ENCODE measurements at regions not wholly inside any gene's neighbourhood (a gene's known extent, or its start where the extent isn't known, plus 50 kb on each side); places are given as distances from the start of the nearest gene placed in this dataset.

DNA sequence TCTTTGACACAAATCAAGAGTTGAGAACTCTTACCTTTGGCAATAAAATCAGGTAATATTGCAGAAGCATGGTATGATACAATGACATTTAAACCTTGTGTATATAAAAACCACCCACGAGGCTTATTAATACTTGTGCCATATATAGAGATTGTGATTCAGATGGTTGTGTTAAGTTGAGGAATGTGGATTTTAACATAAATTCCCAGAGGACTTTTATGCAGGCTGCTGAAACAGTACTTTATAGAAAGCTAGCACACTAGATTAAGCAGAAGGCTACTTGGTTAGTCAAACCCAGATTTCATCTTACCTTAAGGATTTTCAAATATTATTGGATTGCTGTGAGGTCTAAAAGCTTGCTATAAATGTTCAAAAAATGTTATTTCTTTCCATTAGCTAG lies 325.7 kb upstream of the PCDH10 start:
- H3K36me3 ChIP-seq (replicated peaks; ENCODE audit: insufficient read depth, low read depth): no peaks in the 10 kb centered on the region
- DNase-seq (ENCODE audit: low spot score): no peak

DNA sequence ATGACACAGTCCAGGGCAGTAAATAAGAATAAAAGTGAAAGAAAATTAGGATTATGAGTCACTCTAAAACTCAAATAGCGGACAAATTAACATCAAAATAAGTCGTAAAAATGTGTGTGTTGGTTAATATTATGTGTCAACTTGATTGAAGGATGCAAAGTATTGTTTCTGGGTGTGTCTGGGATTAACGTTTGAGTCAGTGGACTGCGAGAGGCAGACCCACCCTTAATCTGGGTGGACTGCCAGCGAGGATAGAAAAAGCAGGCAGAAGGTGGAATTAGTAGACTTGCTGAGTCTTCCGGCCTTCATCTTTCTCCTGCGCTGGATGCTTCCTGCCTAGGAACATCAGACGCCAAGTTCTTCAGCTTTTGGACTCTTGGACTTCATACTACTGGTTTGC lies 324.3 kb upstream of the PCDH10 start:
- DNase-seq (ENCODE audit: low spot score): no peak
- WGBS (ENCODE audit: low lambda C conversion rate, missing lambda C conversion rate): 92% methylated on average over 8 of the region's 8 CpGs

More for the DNA sequence above, 325.7 kb upstream of the PCDH10 start:
- H3K4me3 ChIP-seq: no peak overlapping the region
- H4K20me1 ChIP-seq (ENCODE audit: insufficient read depth, poor library complexity, severe bottlenecking): no peaks in the 10 kb centered on the region
- H3K27ac ChIP-seq: no peak overlapping the region
- no peaks in the 10 kb centered on the region for H3K9me3 ChIP-seq (ENCODE audit: low read depth)
- H3K9me2 ChIP-seq (replicated peaks; ENCODE audit: insufficient read depth): no peaks in the 10 kb centered on the region
- no peak overlapping the region for H3K4me2 ChIP-seq
- no peak overlapping the region for H2AFZ ChIP-seq
- no peaks in the 10 kb centered on the region for H3K27me3 ChIP-seq
- WGBS (ENCODE audit: low lambda C conversion rate, missing lambda C conversion rate): 67% methylated on average over 1 of the region's 1 CpG
- no peaks in the 10 kb centered on the region for H3K79me2 ChIP-seq
- TF ChIP-seq, protein P1, sequence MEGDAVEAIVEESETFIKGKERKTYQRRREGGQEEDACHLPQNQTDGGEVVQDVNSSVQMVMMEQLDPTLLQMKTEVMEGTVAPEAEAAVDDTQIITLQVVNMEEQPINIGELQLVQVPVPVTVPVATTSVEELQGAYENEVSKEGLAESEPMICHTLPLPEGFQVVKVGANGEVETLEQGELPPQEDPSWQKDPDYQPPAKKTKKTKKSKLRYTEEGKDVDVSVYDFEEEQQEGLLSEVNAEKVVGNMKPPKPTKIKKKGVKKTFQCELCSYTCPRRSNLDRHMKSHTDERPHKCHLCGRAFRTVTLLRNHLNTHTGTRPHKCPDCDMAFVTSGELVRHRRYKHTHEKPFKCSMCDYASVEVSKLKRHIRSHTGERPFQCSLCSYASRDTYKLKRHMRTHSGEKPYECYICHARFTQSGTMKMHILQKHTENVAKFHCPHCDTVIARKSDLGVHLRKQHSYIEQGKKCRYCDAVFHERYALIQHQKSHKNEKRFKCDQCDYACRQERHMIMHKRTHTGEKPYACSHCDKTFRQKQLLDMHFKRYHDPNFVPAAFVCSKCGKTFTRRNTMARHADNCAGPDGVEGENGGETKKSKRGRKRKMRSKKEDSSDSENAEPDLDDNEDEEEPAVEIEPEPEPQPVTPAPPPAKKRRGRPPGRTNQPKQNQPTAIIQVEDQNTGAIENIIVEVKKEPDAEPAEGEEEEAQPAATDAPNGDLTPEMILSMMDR (IDR thresholded peaks at IDR 0.05; ENCODE audit: poor library complexity): no peak
- no peak for TF ChIP-seq EZH2phosphoT487 (IDR thresholded peaks at IDR 0.05; ENCODE audit: low read depth, severe bottlenecking, unreplicated experiment)
- no peak for TF ChIP-seq EZH2 (IDR thresholded peaks at IDR 0.05; ENCODE audit: borderline replicate concordance)
- no peaks in the 10 kb centered on the region for H3K4me1 ChIP-seq (ENCODE audit: insufficient read depth)

DNA sequence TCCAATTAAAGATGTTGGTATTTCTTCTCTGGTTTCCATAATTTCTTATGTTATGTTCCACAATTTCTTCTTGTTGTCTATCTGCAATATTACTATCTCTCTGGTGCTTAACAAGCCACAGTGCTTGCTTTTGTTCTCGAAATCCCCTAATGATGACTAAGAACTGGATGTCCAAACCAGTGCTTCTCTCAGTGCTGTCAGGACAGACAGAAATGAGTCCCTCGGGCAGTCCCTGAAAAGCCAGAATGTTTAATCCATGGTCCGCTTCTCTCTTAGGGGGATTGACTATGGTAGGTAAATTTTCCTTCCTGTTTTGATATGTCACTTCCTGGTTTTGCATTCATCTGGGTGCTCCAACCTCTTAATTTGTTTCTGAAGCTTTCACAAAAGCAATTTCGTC lies 321.6 kb upstream of the PCDH10 start:
- H3K9me2 ChIP-seq (replicated peaks; ENCODE audit: insufficient read depth): no peaks in the 10 kb centered on the region
- no peaks in the 10 kb centered on the region for H4K20me1 ChIP-seq (ENCODE audit: insufficient read depth, poor library complexity, severe bottlenecking)
- no peak overlapping the region for H3K27ac ChIP-seq
- 49% methylated on average over 4 of the region's 4 CpGs for WGBS (ENCODE audit: low lambda C conversion rate, missing lambda C conversion rate)
- H2AFZ ChIP-seq: no peak overlapping the region
- H3K9me3 ChIP-seq (ENCODE audit: low read depth): no peaks in the 10 kb centered on the region
- H3K36me3 ChIP-seq (replicated peaks; ENCODE audit: insufficient read depth, low read depth): no peaks in the 10 kb centered on the region
- no peaks in the 10 kb centered on the region for H3K79me2 ChIP-seq
- no peaks in the 10 kb centered on the region for H3K4me1 ChIP-seq (ENCODE audit: insufficient read depth)
- no peak for DNase-seq (ENCODE audit: low spot score)
- H3K27me3 ChIP-seq: no peaks in the 10 kb centered on the region
- TF ChIP-seq EZH2 (IDR thresholded peaks at IDR 0.05; ENCODE audit: borderline replicate concordance) (no peak), EZH2phosphoT487 (IDR thresholded peaks at IDR 0.05; ENCODE audit: low read depth, severe bottlenecking, unreplicated experiment) (no peak)
- TF ChIP-seq, protein P1 (IDR thresholded peaks at IDR 0.05; ENCODE audit: poor library complexity): no peak
- H3K4me3 ChIP-seq: no peak overlapping the region
- H3K4me2 ChIP-seq: no peak overlapping the region

More for the DNA sequence above, 324.3 kb upstream of the PCDH10 start:
- no peaks in the 10 kb centered on the region for H3K79me2 ChIP-seq
- no peak overlapping the region for H3K4me2 ChIP-seq
- no peaks in the 10 kb centered on the region for H3K9me3 ChIP-seq (ENCODE audit: low read depth)
- H3K9me2 ChIP-seq (replicated peaks; ENCODE audit: insufficient read depth): no peaks in the 10 kb centered on the region
- no peak overlapping the region for H3K27ac ChIP-seq
- H4K20me1 ChIP-seq (ENCODE audit: insufficient read depth, poor library complexity, severe bottlenecking): no peaks in the 10 kb centered on the region
- H3K36me3 ChIP-seq (replicated peaks; ENCODE audit: insufficient read depth, low read depth): no peaks in the 10 kb centered on the region
- no peak overlapping the region for H2AFZ ChIP-seq
- H3K27me3 ChIP-seq: no peaks in the 10 kb centered on the region
- H3K4me1 ChIP-seq (ENCODE audit: insufficient read depth): no peaks in the 10 kb centered on the region
- no peak overlapping the region for H3K4me3 ChIP-seq
- TF ChIP-seq, protein P1 (IDR thresholded peaks at IDR 0.05; ENCODE audit: poor library complexity): no peak

DNA sequence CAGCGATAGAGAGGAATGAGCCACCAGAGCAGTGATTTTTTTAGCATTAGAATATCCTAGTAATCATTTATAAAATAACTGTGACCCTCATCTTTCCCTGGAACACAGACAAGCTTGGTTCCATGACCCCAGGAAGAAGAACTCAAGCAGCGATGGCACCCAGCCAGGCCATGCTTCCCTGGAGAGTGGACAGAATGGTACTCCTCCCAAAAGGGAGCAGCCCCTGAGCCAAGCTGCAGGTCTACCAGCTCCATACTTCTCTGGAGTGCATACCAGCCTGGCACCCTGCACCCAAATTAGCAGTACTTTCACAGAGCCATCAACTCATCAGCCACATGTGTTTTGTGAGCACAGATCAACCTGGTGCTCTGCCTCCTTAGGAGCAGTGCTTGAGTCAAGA lies 310.9 kb upstream of the PCDH10 start:
- no peaks in the 10 kb centered on the region for H3K27me3 ChIP-seq
- no peaks in the 10 kb centered on the region for H3K36me3 ChIP-seq (replicated peaks; ENCODE audit: insufficient read depth, low read depth)
- no peaks in the 10 kb centered on the region for H4K20me1 ChIP-seq (ENCODE audit: insufficient read depth, poor library complexity, severe bottlenecking)
- no peak overlapping the region for H3K27ac ChIP-seq
- TF ChIP-seq EZH2phosphoT487 (IDR thresholded peaks at IDR 0.05; ENCODE audit: low read depth, severe bottlenecking, unreplicated experiment) (no peak), EZH2 (IDR thresholded peaks at IDR 0.05; ENCODE audit: borderline replicate concordance) (no peak)
- TF ChIP-seq, protein P1 (IDR thresholded peaks at IDR 0.05; ENCODE audit: poor library complexity): no peak
- no peaks in the 10 kb centered on the region for H3K9me2 ChIP-seq (replicated peaks; ENCODE audit: insufficient read depth)
- H3K79me2 ChIP-seq: no peaks in the 10 kb centered on the region
- no peaks in the 10 kb centered on the region for H3K9me3 ChIP-seq (ENCODE audit: low read depth)
- WGBS (ENCODE audit: low lambda C conversion rate, missing lambda C conversion rate): 93% methylated on average over 2 of the region's 2 CpGs
- H3K4me1 ChIP-seq (ENCODE audit: insufficient read depth): no peaks in the 10 kb centered on the region
- H2AFZ ChIP-seq: no peak overlapping the region
- no peak for DNase-seq (ENCODE audit: low spot score)
- no peak overlapping the region for H3K4me3 ChIP-seq
- H3K4me2 ChIP-seq: no peak overlapping the region
